ENCODE measurements at regions not wholly inside any gene's neighbourhood (a gene's known extent, or its start where the extent isn't known, plus 50 kb on each side); places are given as distances from the start of the nearest gene placed in this dataset.

- TF ChIP-seq, protein P1, sequence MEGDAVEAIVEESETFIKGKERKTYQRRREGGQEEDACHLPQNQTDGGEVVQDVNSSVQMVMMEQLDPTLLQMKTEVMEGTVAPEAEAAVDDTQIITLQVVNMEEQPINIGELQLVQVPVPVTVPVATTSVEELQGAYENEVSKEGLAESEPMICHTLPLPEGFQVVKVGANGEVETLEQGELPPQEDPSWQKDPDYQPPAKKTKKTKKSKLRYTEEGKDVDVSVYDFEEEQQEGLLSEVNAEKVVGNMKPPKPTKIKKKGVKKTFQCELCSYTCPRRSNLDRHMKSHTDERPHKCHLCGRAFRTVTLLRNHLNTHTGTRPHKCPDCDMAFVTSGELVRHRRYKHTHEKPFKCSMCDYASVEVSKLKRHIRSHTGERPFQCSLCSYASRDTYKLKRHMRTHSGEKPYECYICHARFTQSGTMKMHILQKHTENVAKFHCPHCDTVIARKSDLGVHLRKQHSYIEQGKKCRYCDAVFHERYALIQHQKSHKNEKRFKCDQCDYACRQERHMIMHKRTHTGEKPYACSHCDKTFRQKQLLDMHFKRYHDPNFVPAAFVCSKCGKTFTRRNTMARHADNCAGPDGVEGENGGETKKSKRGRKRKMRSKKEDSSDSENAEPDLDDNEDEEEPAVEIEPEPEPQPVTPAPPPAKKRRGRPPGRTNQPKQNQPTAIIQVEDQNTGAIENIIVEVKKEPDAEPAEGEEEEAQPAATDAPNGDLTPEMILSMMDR (IDR thresholded peaks at IDR 0.05; ENCODE audit: low read depth, low read length) = no peak
- no peak for TF ChIP-seq POLR2A (IDR thresholded peaks at IDR 0.05; ENCODE audit: extremely low read depth, insufficient read length)
- TF ChIP-seq, protein P2, sequence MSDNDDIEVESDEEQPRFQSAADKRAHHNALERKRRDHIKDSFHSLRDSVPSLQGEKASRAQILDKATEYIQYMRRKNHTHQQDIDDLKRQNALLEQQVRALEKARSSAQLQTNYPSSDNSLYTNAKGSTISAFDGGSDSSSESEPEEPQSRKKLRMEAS (IDR thresholded peaks at IDR 0.05; ENCODE audit: low read depth, low read length) = no peak
Measured at GRCh38 chr5:25095261-25095660, 450.5 kb upstream of the CDH10 start.

All from NB4 (cell line).